Activated naive CD4-positive, alpha-beta T cell treated with anti-CD3 and anti-CD28 coated beads, Interleukin-2, amount 10 ng/mL, durations not matched to agents 7 days and 5 days (primary cell): ENCODE measurements at regions not wholly inside any gene's neighbourhood (a gene's known extent, or its start where the extent isn't known, plus 50 kb on each side); places are given as distances from the start of the nearest gene placed in this dataset.

ENCODE experiments used
- CTCF ChIA-PET: fragments of 350-600 bp; sonication (Branson Sonifier 250); formaldehyde crosslinking; loops from one replicate; lab custom pipeline; 2021; ENCODE audit warnings: antibody characterized with exemption; lab: Charles Lee
- DNase-seq: peaks from one replicate; pipeline ENCODE4 v3.0.0-alpha.2; 2020
- H3K27ac Mint-ChIP-seq: one replicate; pipeline ENCODE4 v1.8.0; 2021; ENCODE audit warnings: mild to moderate bottlenecking, moderate library complexity, mixed read lengths
- H3K27me3 Mint-ChIP-seq: one replicate; pipeline ENCODE4 v1.8.0; 2021; ENCODE audit warnings: mild to moderate bottlenecking, mixed read lengths
- H3K36me3 Mint-ChIP-seq: one replicate; pipeline ENCODE4 v1.8.0; 2021; ENCODE audit warnings: mixed read lengths
- H3K4me1 Mint-ChIP-seq: one replicate; pipeline ENCODE4 v1.8.0; 2021; ENCODE audit warnings: mixed read lengths
- H3K4me3 Mint-ChIP-seq: one replicate; pipeline ENCODE4 v1.8.0; 2021; ENCODE audit warnings: mild to moderate bottlenecking, moderate library complexity, mixed read lengths
- H3K9me3 Mint-ChIP-seq: one replicate; pipeline ENCODE4 v1.8.0; 2021; ENCODE audit warnings: mixed read lengths

- Mint-ChIP-seq H3K4me1 (no peaks in the 10 kb centered on the region), H3K27me3 (peaks cover 10% of the 10 kb centered on the region), H3K9me3 (no peaks in the 10 kb centered on the region), H3K36me3 (no peaks in the 10 kb centered on the region), H3K4me3 (no peak overlapping the region), H3K27ac (no peak overlapping the region)
- DNase-seq = no peak
- CTCF ChIA-PET = no interaction called here
Observed at GRCh38 chr6:47144306-47144705, 102.2 kb upstream of the ADGRF1 start.

GRCh38 chr6:47141963-47142362, 99.8 kb upstream of the ADGRF1 start:
- no peak for DNase-seq
- Mint-ChIP-seq H3K4me1 (no peaks in the 10 kb centered on the region), H3K27ac (no peak overlapping the region), H3K36me3 (no peaks in the 10 kb centered on the region), H3K27me3 (peaks cover 13% of the 10 kb centered on the region), H3K4me3 (no peak overlapping the region), H3K9me3 (no peaks in the 10 kb centered on the region)
- CTCF ChIA-PET = no interaction called here

GRCh38 chr6:47141171-47141570, 99.0 kb upstream of the ADGRF1 start:
- Mint-ChIP-seq H3K4me3 (no peak overlapping the region), H3K36me3 (no peaks in the 10 kb centered on the region), H3K27me3 (peaks cover 13% of the 10 kb centered on the region), H3K9me3 (no peaks in the 10 kb centered on the region), H3K4me1 (no peaks in the 10 kb centered on the region), H3K27ac (no peak overlapping the region)
- DNase-seq = no peak
- CTCF ChIA-PET = no interaction called here

DNA sequence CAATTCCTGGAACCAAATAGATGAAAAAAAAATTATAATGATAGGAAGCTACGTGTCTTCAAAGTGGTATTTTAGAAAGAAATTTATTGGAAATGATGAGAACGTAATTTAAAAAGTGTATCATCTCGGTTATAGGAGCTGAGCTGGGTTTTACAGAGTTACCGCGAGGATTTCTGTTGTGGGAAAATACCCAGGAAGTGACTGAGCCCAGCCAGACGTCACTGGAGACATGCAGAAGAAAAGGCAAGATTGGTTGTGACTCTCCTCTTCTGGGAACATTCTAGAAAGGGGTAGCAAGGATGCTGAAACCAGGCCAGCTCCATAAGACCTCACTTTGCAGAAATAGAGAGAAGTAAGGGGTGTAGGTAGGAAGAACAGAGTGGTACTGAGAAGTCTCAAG, 95.9 kb upstream of the ADGRF1 start:
- H3K27ac Mint-ChIP-seq = no peak overlapping the region
- no peaks in the 10 kb centered on the region for H3K36me3 Mint-ChIP-seq
- no peaks in the 10 kb centered on the region for H3K4me1 Mint-ChIP-seq
- no peak overlapping the region for H3K4me3 Mint-ChIP-seq
- no peaks in the 10 kb centered on the region for H3K9me3 Mint-ChIP-seq
- peaks cover 14% of the 10 kb centered on the region for H3K27me3 Mint-ChIP-seq
- DNase-seq = no peak
- CTCF ChIA-PET = no interaction called here

DNA sequence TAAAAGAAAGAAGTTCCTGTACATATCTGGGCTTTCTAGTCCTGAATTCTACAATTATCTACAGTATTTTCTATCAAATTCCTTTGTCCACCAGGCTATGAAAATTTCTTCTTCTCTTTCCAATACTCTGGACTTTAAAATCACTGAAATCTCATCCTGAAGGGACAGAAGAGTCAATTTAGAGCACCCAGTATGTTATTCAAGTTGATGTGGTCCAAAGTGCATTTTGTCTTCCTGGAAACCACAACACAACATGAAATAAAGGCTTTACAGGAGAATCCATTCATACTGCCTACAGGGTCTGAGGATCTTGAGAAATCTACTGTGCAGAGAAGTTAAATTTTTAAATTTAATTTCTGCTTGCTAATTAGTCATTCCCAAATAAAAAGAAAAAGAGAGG, 94.9 kb upstream of the ADGRF1 start:
- CTCF ChIA-PET = no interaction called here
- DNase-seq = no peak
- no peak overlapping the region for H3K27ac Mint-ChIP-seq
- no peaks in the 10 kb centered on the region for H3K4me1 Mint-ChIP-seq
- no peaks in the 10 kb centered on the region for H3K9me3 Mint-ChIP-seq
- no peaks in the 10 kb centered on the region for H3K36me3 Mint-ChIP-seq
- H3K27me3 Mint-ChIP-seq = peaks cover 11% of the 10 kb centered on the region
- no peak overlapping the region for H3K4me3 Mint-ChIP-seq

DNA sequence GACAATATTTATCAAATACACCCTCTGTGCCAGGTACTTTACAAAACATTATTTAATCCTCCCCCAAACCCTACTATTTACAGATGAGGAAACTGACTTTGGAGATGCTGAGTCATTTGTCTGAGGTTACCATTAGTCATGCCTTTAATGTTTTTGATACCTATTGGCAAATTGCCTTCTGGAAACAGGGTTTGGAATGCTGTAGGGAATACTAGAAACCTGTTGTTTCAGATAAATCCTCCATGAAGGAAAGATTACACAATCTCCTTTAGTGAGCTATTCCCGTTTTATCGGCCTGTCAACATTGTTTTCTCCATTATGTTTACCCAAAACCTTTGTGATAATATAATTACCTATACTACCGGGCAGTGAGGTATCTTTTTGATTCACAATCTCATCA, 93.6 kb upstream of the ADGRF1 start:
- no peaks in the 10 kb centered on the region for H3K36me3 Mint-ChIP-seq
- H3K4me1 Mint-ChIP-seq = no peaks in the 10 kb centered on the region
- CTCF ChIA-PET = no interaction called here
- peaks cover 14% of the 10 kb centered on the region for H3K27me3 Mint-ChIP-seq
- H3K4me3 Mint-ChIP-seq = no peak overlapping the region
- DNase-seq = no peak
- no peaks in the 10 kb centered on the region for H3K9me3 Mint-ChIP-seq
- H3K27ac Mint-ChIP-seq = no peak overlapping the region

DNA sequence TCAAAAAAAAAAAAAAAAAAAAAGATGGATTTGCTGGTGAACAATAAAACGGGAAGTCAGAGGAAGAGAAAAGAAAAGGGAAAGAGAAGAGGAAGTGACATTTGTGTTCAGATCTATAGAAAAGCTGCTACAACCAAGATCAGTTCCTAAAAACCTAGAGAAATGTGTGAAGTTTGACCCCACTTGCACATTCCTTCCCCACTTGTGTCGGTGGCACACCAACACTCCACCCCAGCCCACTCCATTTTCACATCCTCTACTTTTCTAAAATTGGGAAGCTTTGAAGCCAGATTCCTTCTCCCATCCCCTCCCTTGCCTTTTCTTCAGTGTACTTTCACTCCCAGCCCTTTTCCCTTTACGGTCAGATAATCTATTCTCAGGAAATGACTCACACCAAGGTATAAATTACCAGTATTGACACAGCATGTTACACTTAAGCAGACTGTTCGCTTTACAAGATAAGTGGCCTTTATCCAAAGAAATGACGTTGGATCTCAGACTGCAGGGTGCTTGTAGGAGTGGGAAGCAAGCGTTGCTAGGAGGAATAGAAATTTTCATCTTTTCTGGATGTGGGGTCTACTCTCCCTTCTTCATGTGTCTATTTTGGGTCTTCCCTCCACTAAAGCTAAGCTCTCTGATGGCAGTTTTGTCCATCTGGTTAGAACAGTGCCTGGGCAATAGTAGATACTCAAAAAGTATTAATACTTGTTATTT, 92.5 kb upstream of the ADGRF1 start:
- H3K27me3 Mint-ChIP-seq = peaks cover 14% of the 10 kb centered on the region
- no peaks in the 10 kb centered on the region for H3K9me3 Mint-ChIP-seq
- no peaks in the 10 kb centered on the region for H3K4me1 Mint-ChIP-seq
- H3K27ac Mint-ChIP-seq = no peak overlapping the region
- CTCF ChIA-PET = no interaction called here
- H3K4me3 Mint-ChIP-seq = no peak overlapping the region
- DNase-seq = no peak
- no peaks in the 10 kb centered on the region for H3K36me3 Mint-ChIP-seq

- no peak for DNase-seq
- H3K27ac Mint-ChIP-seq = no peak overlapping the region
- H3K27me3 Mint-ChIP-seq = peaks cover 14% of the 10 kb centered on the region
- no peaks in the 10 kb centered on the region for H3K4me1 Mint-ChIP-seq
- H3K4me3 Mint-ChIP-seq = no peak overlapping the region
- no peaks in the 10 kb centered on the region for H3K9me3 Mint-ChIP-seq
- CTCF ChIA-PET = no interaction called here
- H3K36me3 Mint-ChIP-seq = no peaks in the 10 kb centered on the region
Observed at GRCh38 chr6:47133230-47134000, 91.3 kb upstream of the ADGRF1 start.

- H3K4me3 Mint-ChIP-seq = no peak overlapping the region
- CTCF ChIA-PET = no interaction called here
- no peaks in the 10 kb centered on the region for H3K9me3 Mint-ChIP-seq
- H3K27ac Mint-ChIP-seq = no peak overlapping the region
- no peaks in the 10 kb centered on the region for H3K36me3 Mint-ChIP-seq
- no peaks in the 10 kb centered on the region for H3K4me1 Mint-ChIP-seq
- no peak for DNase-seq
- peaks cover 10% of the 10 kb centered on the region for H3K27me3 Mint-ChIP-seq
Observed at GRCh38 chr6:47132724-47133123, 90.6 kb upstream of the ADGRF1 start.

DNA sequence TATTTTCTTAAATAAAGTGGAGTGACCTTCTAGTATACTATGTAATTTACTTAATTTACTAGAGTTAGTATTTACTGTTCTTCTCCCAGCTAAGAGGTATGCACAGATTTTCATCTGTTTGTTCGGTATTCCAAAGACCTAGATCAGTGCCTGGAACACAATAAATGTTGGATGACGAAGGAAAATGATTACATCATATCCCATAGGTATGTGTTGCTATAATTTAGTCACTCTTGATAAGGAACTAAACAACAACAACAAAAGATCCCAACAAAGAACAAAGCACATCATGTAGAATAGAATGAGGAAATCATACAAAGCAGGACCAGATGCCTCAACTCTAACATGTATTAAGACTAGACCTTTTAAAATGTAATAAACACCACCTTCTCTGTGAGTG, 89.6 kb upstream of the ADGRF1 start:
- H3K4me1 Mint-ChIP-seq = no peaks in the 10 kb centered on the region
- CTCF ChIA-PET = no interaction called here

GRCh38 chr6:47130086-47130485, 88.0 kb upstream of the ADGRF1 start:
- Mint-ChIP-seq H3K27ac (no peak overlapping the region), H3K36me3 (no peaks in the 10 kb centered on the region), H3K9me3 (no peaks in the 10 kb centered on the region), H3K4me3 (no peak overlapping the region), H3K27me3 (peaks cover 6% of the 10 kb centered on the region), H3K4me1 (no peaks in the 10 kb centered on the region)
- CTCF ChIA-PET = no interaction called here
- no peak for DNase-seq

More for the DNA sequence above, 89.6 kb upstream of the ADGRF1 start:
- peaks cover 10% of the 10 kb centered on the region for H3K27me3 Mint-ChIP-seq
- no peaks in the 10 kb centered on the region for H3K36me3 Mint-ChIP-seq
- H3K4me3 Mint-ChIP-seq = no peak overlapping the region
- no peak for DNase-seq
- H3K9me3 Mint-ChIP-seq = no peaks in the 10 kb centered on the region
- no peak overlapping the region for H3K27ac Mint-ChIP-seq

DNA sequence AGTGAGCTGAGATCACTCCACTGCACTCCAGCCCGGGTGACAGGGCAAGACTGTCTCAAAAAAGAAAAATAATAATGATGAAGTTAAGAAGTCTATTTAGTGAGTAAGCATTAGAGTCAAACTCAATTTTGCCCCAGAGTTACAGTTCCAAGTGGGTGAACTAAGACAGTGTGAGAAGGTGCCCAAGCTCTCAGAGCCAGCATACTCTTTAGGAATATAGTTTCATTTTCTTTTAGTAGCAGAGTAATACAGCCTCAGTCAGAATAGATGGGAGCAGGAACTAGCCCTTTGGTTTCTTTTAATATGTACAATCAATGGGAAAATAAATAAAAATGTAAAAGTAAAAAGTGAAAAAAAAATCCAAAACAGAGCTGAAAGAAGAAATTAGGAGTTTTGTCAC, 87.0 kb upstream of the ADGRF1 start:
- CTCF ChIA-PET = no interaction called here
- no peak for DNase-seq
- H3K4me1 Mint-ChIP-seq = no peaks in the 10 kb centered on the region
- H3K27ac Mint-ChIP-seq = no peak overlapping the region
- no peaks in the 10 kb centered on the region for H3K36me3 Mint-ChIP-seq
- peaks cover 6% of the 10 kb centered on the region for H3K27me3 Mint-ChIP-seq
- no peak overlapping the region for H3K4me3 Mint-ChIP-seq
- H3K9me3 Mint-ChIP-seq = no peaks in the 10 kb centered on the region

DNA sequence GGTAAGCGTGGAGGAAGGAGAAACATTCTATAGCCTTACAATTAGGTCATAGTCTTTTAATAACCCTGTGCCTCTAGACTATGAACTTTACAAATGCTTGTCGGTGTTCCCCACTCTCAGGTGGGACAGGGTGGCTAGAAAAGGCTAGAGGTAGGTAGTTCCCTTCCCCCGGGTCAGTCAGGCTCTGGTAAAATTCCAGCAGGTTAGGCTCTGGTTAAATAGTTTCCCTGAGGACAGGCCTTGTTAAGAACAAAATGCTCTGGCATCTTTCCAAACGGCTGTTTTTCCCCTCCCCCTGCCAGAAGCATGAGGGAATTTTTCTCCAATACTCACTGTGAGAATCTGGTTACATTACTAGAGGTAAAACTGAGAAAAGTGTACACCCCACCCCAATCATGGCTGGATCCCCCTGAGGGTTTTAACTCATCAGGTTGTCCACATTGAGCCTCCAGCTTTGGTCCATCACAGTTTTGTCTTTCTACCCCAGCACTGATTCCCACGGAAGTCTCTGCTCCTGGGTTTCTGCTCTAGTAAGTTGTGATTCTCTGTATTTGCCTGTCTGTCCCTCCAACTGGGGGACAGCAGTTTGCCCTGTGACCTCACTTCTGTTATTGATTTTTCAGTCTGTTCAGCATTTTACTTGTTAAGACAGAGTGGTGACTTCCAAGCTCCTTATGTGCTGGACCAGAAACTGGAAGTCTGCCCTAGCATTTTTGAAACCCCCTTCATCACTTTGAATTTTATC, 84.7 kb upstream of the ADGRF1 start:
- Mint-ChIP-seq H3K27ac (no peak overlapping the region), H3K36me3 (no peaks in the 10 kb centered on the region), H3K4me1 (no peaks in the 10 kb centered on the region), H3K4me3 (no peak overlapping the region), H3K27me3 (peaks cover 3% of the 10 kb centered on the region), H3K9me3 (no peaks in the 10 kb centered on the region)
- DNase-seq = no peak
- CTCF ChIA-PET = no interaction called here

GRCh38 chr6:47118611-47119010, 76.5 kb upstream of the ADGRF1 start:
- Mint-ChIP-seq H3K9me3 (no peaks in the 10 kb centered on the region), H3K36me3 (no peaks in the 10 kb centered on the region), H3K4me3 (no peak overlapping the region), H3K4me1 (no peaks in the 10 kb centered on the region), H3K27me3 (no peaks in the 10 kb centered on the region), H3K27ac (no peak overlapping the region)
- CTCF ChIA-PET = interaction anchor here (1.4 kb wide), 1 partner anchor 21 kb away, joined by 4 read pairs; no protein-coding TSS in a partner anchor
- DNase-seq = no peak
